HG03280 (cell line): ENCODE measurements at regions not wholly inside any gene's neighbourhood (a gene's known extent, or its start where the extent isn't known, plus 50 kb on each side); places are given as distances from the start of the nearest gene placed in this dataset.

Experiments
- ATAC-seq: cut with Tn5 transposase; IDR thresholded peaks from one replicate; pipeline ENCODE4 v1.9.1; 2021; ENCODE audit warnings: mild to moderate bottlenecking, moderate library complexity; ENCODE audit not compliant: unreplicated experiment

- ATAC-seq: no peak
Measured at GRCh38 chr6:159100395-159101182, 55.8 kb upstream of the TAGAP start.

DNA sequence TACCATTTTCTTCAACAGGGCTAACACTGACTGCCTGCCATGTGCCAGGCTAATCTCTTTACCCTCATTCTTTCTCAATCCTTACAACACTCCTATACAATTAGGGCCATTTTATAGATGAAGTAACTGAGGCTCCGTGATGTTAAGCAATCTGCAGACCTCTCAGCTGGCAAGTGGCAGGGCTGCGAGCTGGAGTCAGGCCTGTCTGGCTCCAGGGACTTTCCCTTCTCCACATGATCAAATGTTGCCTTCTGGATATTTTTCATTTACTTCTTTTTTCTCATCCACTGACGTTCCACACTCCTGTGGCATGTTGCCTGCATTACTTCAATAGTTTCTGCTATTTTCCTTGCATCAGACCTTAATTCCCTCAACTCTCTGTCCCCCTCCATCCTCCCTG lies 55.2 kb upstream of the TAGAP start:
- no peak for ATAC-seq

- ATAC-seq: no peak
Measured at GRCh38 chr6:159099276-159099675, 54.5 kb upstream of the TAGAP start.

GRCh38 chr6:159098636-159099106 lies 53.9 kb upstream of the TAGAP start:
- no peak for ATAC-seq

GRCh38 chr6:159097256-159097655 lies 52.5 kb upstream of the TAGAP start:
- ATAC-seq: no peak

GRCh38 chr6:159095616-159096015 lies 50.8 kb upstream of the TAGAP start:
- no peak for ATAC-seq

DNA sequence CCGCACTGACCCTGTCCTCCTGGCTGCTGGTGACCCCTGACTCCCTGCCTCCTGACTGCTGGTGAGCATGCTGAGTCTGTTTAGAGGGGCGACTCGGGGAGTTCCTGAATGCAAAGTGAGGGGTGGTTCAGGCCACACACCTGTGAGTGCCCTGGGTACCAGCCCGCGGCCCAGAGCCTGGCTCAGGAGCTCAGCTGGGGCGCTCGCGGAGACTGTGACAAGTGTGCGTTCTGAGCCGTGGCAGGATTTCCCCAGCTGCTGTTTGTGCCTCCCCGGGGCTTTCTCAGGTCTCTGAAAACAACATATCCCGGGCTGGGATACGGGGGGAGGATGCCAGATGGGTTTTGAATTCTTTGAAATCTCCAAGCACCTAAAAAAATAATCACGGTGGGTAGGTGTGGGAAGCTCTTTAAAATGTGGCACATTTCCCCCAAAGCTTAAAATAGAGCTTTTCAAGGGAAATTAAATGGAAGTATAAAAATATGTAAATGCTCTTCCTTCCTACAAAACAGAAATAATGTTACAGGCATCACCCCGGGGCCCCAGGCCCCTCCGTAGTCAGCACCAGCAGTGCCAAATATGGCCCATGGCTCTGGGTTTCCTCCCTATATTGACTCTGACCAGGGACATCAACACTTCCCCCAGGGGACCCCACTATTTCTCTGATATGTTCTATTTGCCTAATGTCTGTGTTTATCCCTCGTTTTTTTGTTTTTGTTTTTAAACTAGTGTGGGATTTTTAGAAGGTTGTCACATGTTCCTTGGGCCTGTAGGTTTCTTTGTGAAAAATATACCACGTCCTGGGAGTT lies 49.9 kb upstream of the TAGAP start:
- no peak for ATAC-seq
